HFFc6 (cell line): ENCODE measurements at regions not wholly inside any gene's neighbourhood (a gene's known extent, or its start where the extent isn't known, plus 50 kb on each side); places are given as distances from the start of the nearest gene placed in this dataset.

Experiments
- DNase-seq: peaks from one replicate; pipeline ENCODE4 v3.0.0-alpha.2; 2018
- H3K27ac Mint-ChIP-seq: 2 replicates; pipeline ENCODE4 v1.8.0; 2020; ENCODE audit warnings: mild to moderate bottlenecking, mixed read lengths
- H3K27me3 Mint-ChIP-seq: 2 replicates; pipeline ENCODE4 v1.8.0; 2021; ENCODE audit warnings: mild to moderate bottlenecking, moderate library complexity, mixed read lengths; ENCODE audit not compliant: insufficient read depth
- H3K36me3 Mint-ChIP-seq: 2 replicates; pipeline ENCODE4 v1.8.0; 2021; ENCODE audit warnings: low read depth, mixed read lengths
- H3K4me1 Mint-ChIP-seq: 2 replicates; pipeline ENCODE4 v1.8.0; 2020; ENCODE audit warnings: low read depth, mixed read lengths
- H3K4me3 Mint-ChIP-seq: 2 replicates; pipeline ENCODE4 v1.8.0; 2020; ENCODE audit warnings: mild to moderate bottlenecking, moderate library complexity, mixed read lengths
- H3K9me3 Mint-ChIP-seq: 2 replicates; pipeline ENCODE4 v1.8.0; 2020; ENCODE audit warnings: mild to moderate bottlenecking, mixed read lengths
- TF ChIP-seq, protein P1 (sequence below): fragments of 200-600 bp; sonication (generic); IDR thresholded peaks from 2 replicates; pipeline ENCODE4 v1.5.0; 2021; ENCODE audit warnings: antibody characterized with exemption, mild to moderate bottlenecking

DNA sequence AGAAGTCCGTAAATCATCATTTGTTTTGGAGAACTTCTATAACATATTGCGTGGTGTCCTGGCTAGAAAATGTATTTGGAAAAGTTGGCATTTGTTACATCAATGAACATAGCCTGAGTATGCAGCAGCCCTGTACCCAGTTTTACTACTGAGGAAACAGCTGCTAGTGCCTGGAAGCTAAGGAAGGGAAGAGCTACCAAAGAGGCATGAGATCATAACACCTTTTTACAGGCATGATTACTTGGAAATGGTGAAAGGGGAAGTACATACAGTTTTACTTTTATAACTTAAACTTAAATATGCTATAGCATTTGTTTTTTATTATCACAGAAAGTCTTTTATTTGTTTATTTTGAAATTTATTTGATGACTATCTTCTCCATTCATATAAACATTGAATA is 128.4 kb upstream of the MC4R start:
- Mint-ChIP-seq H3K27me3 (peaks cover 6% of the 10 kb centered on the region), H3K4me3 (no peak overlapping the region), H3K36me3 (no peaks in the 10 kb centered on the region), H3K27ac (no peak overlapping the region), H3K4me1 (no peaks in the 10 kb centered on the region), H3K9me3 (no peaks in the 10 kb centered on the region)
- TF ChIP-seq, protein P1, sequence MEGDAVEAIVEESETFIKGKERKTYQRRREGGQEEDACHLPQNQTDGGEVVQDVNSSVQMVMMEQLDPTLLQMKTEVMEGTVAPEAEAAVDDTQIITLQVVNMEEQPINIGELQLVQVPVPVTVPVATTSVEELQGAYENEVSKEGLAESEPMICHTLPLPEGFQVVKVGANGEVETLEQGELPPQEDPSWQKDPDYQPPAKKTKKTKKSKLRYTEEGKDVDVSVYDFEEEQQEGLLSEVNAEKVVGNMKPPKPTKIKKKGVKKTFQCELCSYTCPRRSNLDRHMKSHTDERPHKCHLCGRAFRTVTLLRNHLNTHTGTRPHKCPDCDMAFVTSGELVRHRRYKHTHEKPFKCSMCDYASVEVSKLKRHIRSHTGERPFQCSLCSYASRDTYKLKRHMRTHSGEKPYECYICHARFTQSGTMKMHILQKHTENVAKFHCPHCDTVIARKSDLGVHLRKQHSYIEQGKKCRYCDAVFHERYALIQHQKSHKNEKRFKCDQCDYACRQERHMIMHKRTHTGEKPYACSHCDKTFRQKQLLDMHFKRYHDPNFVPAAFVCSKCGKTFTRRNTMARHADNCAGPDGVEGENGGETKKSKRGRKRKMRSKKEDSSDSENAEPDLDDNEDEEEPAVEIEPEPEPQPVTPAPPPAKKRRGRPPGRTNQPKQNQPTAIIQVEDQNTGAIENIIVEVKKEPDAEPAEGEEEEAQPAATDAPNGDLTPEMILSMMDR = no peak
- no peak for DNase-seq

DNA sequence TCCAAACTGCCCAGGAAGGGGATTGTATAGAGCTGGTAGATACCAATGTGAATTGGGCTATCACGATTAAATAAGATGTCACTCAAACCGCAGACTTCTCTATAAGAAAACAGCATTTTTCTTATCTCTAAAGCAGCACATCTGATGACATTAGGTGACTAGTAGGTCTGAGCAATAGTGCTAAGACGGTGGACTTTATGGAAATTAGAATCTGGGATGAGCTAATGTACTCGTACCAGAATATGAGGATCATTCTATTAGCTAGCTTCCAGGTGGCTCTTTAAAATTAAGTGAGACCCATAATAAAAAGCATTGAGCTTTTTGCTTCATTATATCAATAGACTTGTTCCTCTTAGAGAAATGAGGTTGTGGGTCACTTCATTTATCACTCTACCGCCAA is 130.0 kb upstream of the MC4R start:
- Mint-ChIP-seq H3K9me3 (no peaks in the 10 kb centered on the region), H3K27ac (no peak overlapping the region), H3K4me1 (no peaks in the 10 kb centered on the region), H3K36me3 (no peaks in the 10 kb centered on the region), H3K27me3 (peaks cover 7% of the 10 kb centered on the region), H3K4me3 (no peak overlapping the region)
- DNase-seq = no peak
- TF ChIP-seq, protein P1 = no peak

DNA sequence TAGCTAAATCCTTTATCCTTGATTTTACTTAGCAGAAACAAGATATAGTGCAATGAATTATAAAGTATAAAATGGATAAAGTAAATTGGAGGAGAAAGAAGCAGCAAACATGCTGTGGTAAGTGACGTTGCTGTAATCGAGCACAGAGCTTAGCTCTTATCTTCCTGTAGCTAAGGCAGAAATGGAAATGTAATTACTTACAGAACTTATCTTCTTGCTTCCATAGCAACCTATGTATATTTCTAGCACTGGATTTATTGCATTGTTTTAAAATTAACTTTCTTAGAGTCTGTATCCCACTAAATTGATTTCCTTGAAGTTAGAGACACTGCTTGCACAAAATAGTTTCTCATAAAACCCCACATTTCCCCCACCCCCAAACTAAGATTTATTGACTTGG is 130.6 kb upstream of the MC4R start:
- DNase-seq = no peak
- H3K27me3 Mint-ChIP-seq = peaks cover 7% of the 10 kb centered on the region
- H3K36me3 Mint-ChIP-seq = no peaks in the 10 kb centered on the region
- no peak overlapping the region for H3K4me3 Mint-ChIP-seq
- H3K9me3 Mint-ChIP-seq = no peaks in the 10 kb centered on the region
- no peaks in the 10 kb centered on the region for H3K4me1 Mint-ChIP-seq
- TF ChIP-seq, protein P1 = no peak
- H3K27ac Mint-ChIP-seq = no peak overlapping the region

DNA sequence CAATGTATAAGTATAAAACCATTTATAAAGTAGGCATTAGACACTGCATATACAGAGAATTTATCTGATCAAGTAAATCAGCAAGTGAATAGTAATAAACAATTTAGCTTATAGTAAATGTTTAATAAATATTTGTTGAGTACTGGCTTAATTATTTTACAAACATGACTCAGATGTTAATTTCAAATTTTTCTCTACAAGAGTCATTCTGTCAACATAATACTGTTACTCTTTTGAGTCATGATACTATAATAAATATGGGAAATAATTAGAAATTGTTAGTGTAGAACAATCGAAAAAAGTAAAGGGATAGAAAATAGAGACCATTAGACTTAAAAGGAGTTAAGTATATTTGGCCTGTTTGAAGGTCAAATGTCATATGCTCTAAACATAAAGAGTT is 133.6 kb upstream of the MC4R start:
- Mint-ChIP-seq H3K27me3 (peaks cover 1% of the 10 kb centered on the region; the same call in 1 of the 2 replicates), H3K9me3 (no peaks in the 10 kb centered on the region), H3K4me1 (no peaks in the 10 kb centered on the region), H3K4me3 (no peak overlapping the region), H3K27ac (no peak overlapping the region), H3K36me3 (no peaks in the 10 kb centered on the region)
- no peak for DNase-seq
- TF ChIP-seq, protein P1 = no peak

DNA sequence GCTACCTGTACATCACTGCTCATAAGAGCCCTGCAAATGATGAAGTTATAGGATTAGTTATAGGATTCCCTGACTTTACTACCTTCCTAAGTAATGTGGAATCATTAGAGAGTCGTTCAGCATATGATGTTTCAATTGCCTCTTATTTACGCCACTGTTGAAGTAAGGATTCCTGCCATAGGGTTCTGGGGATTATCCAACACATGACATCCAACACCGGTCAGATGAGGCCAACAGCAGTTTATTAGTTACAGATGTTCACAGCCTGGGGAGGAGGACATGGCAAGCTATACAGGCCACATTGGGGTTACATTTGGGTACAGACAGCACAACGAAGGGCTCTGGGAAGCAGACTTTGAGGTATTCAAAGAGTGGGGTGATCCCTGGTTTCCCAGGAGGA is 134.1 kb upstream of the MC4R start:
- TF ChIP-seq, protein P1 = no peak
- no peaks in the 10 kb centered on the region for H3K4me1 Mint-ChIP-seq
- H3K27ac Mint-ChIP-seq = no peak overlapping the region
- H3K4me3 Mint-ChIP-seq = no peak overlapping the region
- DNase-seq = no peak
- peaks cover 1% of the 10 kb centered on the region; the same call in 1 of the 2 replicates for H3K27me3 Mint-ChIP-seq
- H3K36me3 Mint-ChIP-seq = no peaks in the 10 kb centered on the region
- no peaks in the 10 kb centered on the region for H3K9me3 Mint-ChIP-seq

DNA sequence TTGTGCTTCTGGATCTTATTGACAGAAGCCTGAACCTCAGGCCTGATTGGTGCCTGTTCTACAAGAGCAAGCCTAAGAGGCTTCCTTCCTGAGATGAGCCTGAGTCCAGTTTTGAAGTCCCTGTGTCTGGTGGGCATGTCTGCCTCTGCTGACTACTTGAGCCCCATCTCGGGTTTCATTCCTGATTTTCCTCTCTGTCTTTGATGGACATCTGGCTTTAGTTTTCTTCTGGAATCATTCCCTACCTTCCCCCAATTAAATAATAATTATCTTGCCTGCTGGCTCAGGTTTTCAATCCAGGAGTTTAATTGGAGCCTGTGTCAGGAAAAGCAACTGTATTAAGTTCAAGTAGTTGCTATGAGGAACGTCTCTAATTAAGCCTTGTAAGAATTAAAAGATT is 135.5 kb upstream of the MC4R start:
- H3K27ac Mint-ChIP-seq = no peak overlapping the region
- H3K27me3 Mint-ChIP-seq = peaks cover 1% of the 10 kb centered on the region; the same call in 1 of the 2 replicates
- TF ChIP-seq, protein P1 = no peak
- no peaks in the 10 kb centered on the region for H3K4me1 Mint-ChIP-seq
- DNase-seq = no peak
- no peak overlapping the region for H3K4me3 Mint-ChIP-seq
- H3K9me3 Mint-ChIP-seq = no peaks in the 10 kb centered on the region
- H3K36me3 Mint-ChIP-seq = no peaks in the 10 kb centered on the region
